Ascending aorta (tissue), 2 donors: ENCODE measurements at regions not wholly inside any gene's neighbourhood (a gene's known extent, or its start where the extent isn't known, plus 50 kb on each side); places are given as distances from the start of the nearest gene placed in this dataset.

Experiments used
- DNase-seq, 2 donors: peaks; one replicate each; pipeline ENCODE4 v3.0.0-alpha.2; 2019; ENCODE audit warnings: low spot score in 2 of 2
- H3K27ac ChIP-seq, 2 donors: fragments of 200-600 bp; sonication (generic); one replicate each; pipeline ENCODE4 v1.5.1; 2016 to 2017; ENCODE audit warnings: mild to moderate bottlenecking in 1 of 2
- H3K27me3 ChIP-seq: fragments of 200-600 bp; sonication (generic); one replicate; pipeline ENCODE4 v1.5.1; 2017
- H3K36me3 ChIP-seq, 2 donors: fragments of 200-600 bp; sonication (generic); one replicate each; pipeline ENCODE4 v1.5.1; 2016
- H3K4me1 ChIP-seq, 2 donors: fragments of 200-600 bp; sonication (generic); one replicate each; pipeline ENCODE4 v1.5.1; 2016 to 2017; ENCODE audit warnings: mild to moderate bottlenecking in 1 of 2
- H3K4me3 ChIP-seq, 2 donors: fragments of 200-600 bp; sonication (generic); one replicate each; pipeline ENCODE4 v1.5.1; 2016 to 2017; ENCODE audit warnings: mild to moderate bottlenecking in 1 of 2
- H3K9me3 ChIP-seq, 2 donors: fragments of 200-600 bp; sonication (generic); one replicate each; pipeline ENCODE4 v1.5.1; 2016
- CTCF ChIP-seq, 3 experiments: fragments of 200-600 bp in 2 of 3; fragments of 450-650 bp in 1 of 3; sonication (generic) in 2 of 3; IDR thresholded peaks; one replicate each; pipeline ENCODE4 v1.5.1; 2016 to 2019; ENCODE audit warnings: antibody characterized with exemption in 3 of 3, mild to moderate bottlenecking in 1 of 3, moderate library complexity in 1 of 3
- intact Hi-C: fragments of 100-400 bp; cut with DNase I; formaldehyde crosslinking; loops from one replicate; pipeline ENCODE4 v1.15.1; 2023

GRCh38 chr6:21382821-21383449 lies 210.6 kb upstream of the SOX4 start:
- TF ChIP-seq CTCF (IDR thresholded peaks at IDR 0.05), result no peak
- Histone ChIP-seq H3K36me3 (no peaks in the 10 kb centered on the region), H3K9me3 (no peaks in the 10 kb centered on the region), H3K27ac (no peak overlapping the region), H3K4me1 (no peaks in the 10 kb centered on the region), H3K27me3 (no peaks in the 10 kb centered on the region), H3K4me3 (no peak overlapping the region)
- no peak for DNase-seq
- intact Hi-C loops, result no loop called here

- intact Hi-C loops, result no loop called here
- DNase-seq, result no peak
- Histone ChIP-seq H3K4me1 (no peaks in the 10 kb centered on the region), H3K27me3 (no peaks in the 10 kb centered on the region), H3K4me3 (no peak overlapping the region), H3K36me3 (no peaks in the 10 kb centered on the region), H3K9me3 (no peaks in the 10 kb centered on the region), H3K27ac (no peak overlapping the region)
- TF ChIP-seq CTCF (IDR thresholded peaks at IDR 0.05), result no peak
Observed at GRCh38 chr6:21383450-21384085, 210.0 kb upstream of the SOX4 start.

GRCh38 chr6:21384216-21384615 lies 209.3 kb upstream of the SOX4 start:
- no peaks in the 10 kb centered on the region for H3K27me3 ChIP-seq
- H3K36me3 ChIP-seq, result no peaks in the 10 kb centered on the region
- intact Hi-C loops, result no loop called here
- no peak for DNase-seq
- no peaks in the 10 kb centered on the region for H3K9me3 ChIP-seq
- no peak overlapping the region for H3K27ac ChIP-seq
- TF ChIP-seq CTCF (IDR thresholded peaks at IDR 0.05), result no peak
- no peaks in the 10 kb centered on the region for H3K4me1 ChIP-seq
- no peak overlapping the region for H3K4me3 ChIP-seq

- no peak overlapping the region for H3K27ac ChIP-seq
- no peak overlapping the region for H3K4me3 ChIP-seq
- no peaks in the 10 kb centered on the region for H3K36me3 ChIP-seq
- DNase-seq, result no peak
- H3K27me3 ChIP-seq, result no peaks in the 10 kb centered on the region
- no peaks in the 10 kb centered on the region for H3K9me3 ChIP-seq
- H3K4me1 ChIP-seq, result no peaks in the 10 kb centered on the region
- TF ChIP-seq CTCF (IDR thresholded peaks at IDR 0.05), result no peak
- intact Hi-C loops, result no loop called here
Observed at GRCh38 chr6:21386744-21387143, 206.8 kb upstream of the SOX4 start.

- Histone ChIP-seq H3K4me3 (no peak overlapping the region), H3K9me3 (no peaks in the 10 kb centered on the region), H3K27ac (no peak overlapping the region), H3K27me3 (no peaks in the 10 kb centered on the region), H3K4me1 (no peaks in the 10 kb centered on the region), H3K36me3 (no peaks in the 10 kb centered on the region)
- DNase-seq, result no peak
- no peak for TF ChIP-seq CTCF (IDR thresholded peaks at IDR 0.05)
- intact Hi-C loops, result no loop called here
Observed at GRCh38 chr6:21390532-21391213, 202.9 kb upstream of the SOX4 start.
